Osteocyte (in vitro differentiated cells): ENCODE measurements at regions not wholly inside any gene's neighbourhood (a gene's known extent, or its start where the extent isn't known, plus 50 kb on each side); places are given as distances from the start of the nearest gene placed in this dataset.

Experiments
- DNase-seq: peaks from one replicate; pipeline ENCODE4 v3.0.0; 2021; ENCODE audit warnings: mixed read lengths; ENCODE audit not compliant: unreplicated experiment; ENCODE audit errors: extremely low spot score
- H3K27ac Mint-ChIP-seq: one replicate; pipeline ENCODE4 v1.8.0; 2021; ENCODE audit warnings: mild to moderate bottlenecking, mixed read lengths; ENCODE audit not compliant: unreplicated experiment
- H3K27me3 Mint-ChIP-seq: one replicate; pipeline ENCODE4 v1.8.0; 2021; ENCODE audit warnings: mixed read lengths; ENCODE audit not compliant: unreplicated experiment
- H3K36me3 Mint-ChIP-seq: one replicate; pipeline ENCODE4 v1.8.0; 2021; ENCODE audit warnings: mixed read lengths; ENCODE audit not compliant: unreplicated experiment
- H3K4me1 Mint-ChIP-seq: one replicate; pipeline ENCODE4 v1.8.0; 2021; ENCODE audit warnings: mixed read lengths; ENCODE audit not compliant: unreplicated experiment
- H3K4me3 Mint-ChIP-seq: one replicate; pipeline ENCODE4 v1.8.0; 2021; ENCODE audit warnings: mild to moderate bottlenecking, moderate library complexity, mixed read lengths; ENCODE audit not compliant: unreplicated experiment
- H3K9me3 Mint-ChIP-seq: one replicate; pipeline ENCODE4 v1.8.0; 2021; ENCODE audit warnings: mixed read lengths; ENCODE audit not compliant: unreplicated experiment
- TF ChIP-seq, protein P1 (sequence below): fragments of 200-600 bp; sonication (generic); IDR thresholded peaks from 2 replicates; pipeline ENCODE4 v1.5.0; 2021; ENCODE audit warnings: antibody characterized with exemption, mild to moderate bottlenecking, moderate library complexity

DNA sequence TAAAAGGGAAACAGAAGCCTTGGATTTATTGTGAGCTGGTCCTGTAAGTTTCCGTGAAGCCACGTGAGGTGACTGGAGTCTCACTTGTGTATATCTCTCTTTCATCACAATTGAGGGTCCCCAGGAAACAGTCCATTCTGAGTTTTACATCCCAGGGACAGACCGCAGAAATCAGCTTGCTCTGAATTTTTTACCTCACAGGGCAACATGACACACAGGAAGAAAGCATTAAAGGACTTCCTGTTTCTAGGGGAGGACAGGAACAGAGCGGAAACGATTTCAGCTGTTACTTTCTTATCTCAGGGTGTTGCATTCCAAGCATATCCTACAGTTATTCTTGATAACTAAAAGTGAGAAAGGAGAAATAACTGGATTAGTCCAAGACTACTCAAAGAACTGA lies 553.5 kb downstream of the TRAM1L1 start:
- Mint-ChIP-seq H3K4me1 (no peaks in the 10 kb centered on the region), H3K4me3 (no peak overlapping the region), H3K27me3 (no peaks in the 10 kb centered on the region), H3K27ac (no peak overlapping the region), H3K36me3 (no peaks in the 10 kb centered on the region), H3K9me3 (no peaks in the 10 kb centered on the region)
- DNase-seq: no peak
- TF ChIP-seq, protein P1, sequence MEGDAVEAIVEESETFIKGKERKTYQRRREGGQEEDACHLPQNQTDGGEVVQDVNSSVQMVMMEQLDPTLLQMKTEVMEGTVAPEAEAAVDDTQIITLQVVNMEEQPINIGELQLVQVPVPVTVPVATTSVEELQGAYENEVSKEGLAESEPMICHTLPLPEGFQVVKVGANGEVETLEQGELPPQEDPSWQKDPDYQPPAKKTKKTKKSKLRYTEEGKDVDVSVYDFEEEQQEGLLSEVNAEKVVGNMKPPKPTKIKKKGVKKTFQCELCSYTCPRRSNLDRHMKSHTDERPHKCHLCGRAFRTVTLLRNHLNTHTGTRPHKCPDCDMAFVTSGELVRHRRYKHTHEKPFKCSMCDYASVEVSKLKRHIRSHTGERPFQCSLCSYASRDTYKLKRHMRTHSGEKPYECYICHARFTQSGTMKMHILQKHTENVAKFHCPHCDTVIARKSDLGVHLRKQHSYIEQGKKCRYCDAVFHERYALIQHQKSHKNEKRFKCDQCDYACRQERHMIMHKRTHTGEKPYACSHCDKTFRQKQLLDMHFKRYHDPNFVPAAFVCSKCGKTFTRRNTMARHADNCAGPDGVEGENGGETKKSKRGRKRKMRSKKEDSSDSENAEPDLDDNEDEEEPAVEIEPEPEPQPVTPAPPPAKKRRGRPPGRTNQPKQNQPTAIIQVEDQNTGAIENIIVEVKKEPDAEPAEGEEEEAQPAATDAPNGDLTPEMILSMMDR: no peak

- Mint-ChIP-seq H3K36me3 (no peaks in the 10 kb centered on the region), H3K4me1 (no peaks in the 10 kb centered on the region), H3K27ac (no peak overlapping the region), H3K4me3 (no peak overlapping the region), H3K9me3 (no peaks in the 10 kb centered on the region), H3K27me3 (no peaks in the 10 kb centered on the region)
- DNase-seq: no peak
- TF ChIP-seq, protein P1: no peak
Observed at GRCh38 chr4:116531026-116531425, 554.4 kb downstream of the TRAM1L1 start.

- no peaks in the 10 kb centered on the region for H3K36me3 Mint-ChIP-seq
- H3K9me3 Mint-ChIP-seq: no peaks in the 10 kb centered on the region
- no peaks in the 10 kb centered on the region for H3K4me1 Mint-ChIP-seq
- H3K4me3 Mint-ChIP-seq: no peak overlapping the region
- DNase-seq: no peak
- no peak overlapping the region for H3K27ac Mint-ChIP-seq
- TF ChIP-seq, protein P1: no peak
- no peaks in the 10 kb centered on the region for H3K27me3 Mint-ChIP-seq
Observed at GRCh38 chr4:116530048-116530447, 555.3 kb downstream of the TRAM1L1 start.

DNA sequence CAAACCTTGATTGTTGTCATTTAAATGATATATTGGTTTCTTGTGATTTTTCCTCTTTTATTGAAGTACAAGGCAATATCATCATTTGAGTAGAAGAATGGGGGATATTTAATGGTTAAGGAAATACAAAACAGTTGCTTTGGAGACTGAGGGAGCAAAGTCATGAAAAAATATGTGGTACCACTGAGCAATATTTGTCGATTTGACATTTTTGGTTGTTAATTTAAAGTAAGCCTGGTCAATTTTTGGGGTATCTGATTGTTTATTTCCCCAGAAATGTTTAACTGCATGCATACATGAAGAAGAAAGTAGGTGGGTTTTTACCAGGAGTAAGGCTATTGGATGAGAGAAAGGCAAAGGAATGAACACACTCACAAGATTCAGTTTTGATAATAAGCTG lies 556.2 kb downstream of the TRAM1L1 start:
- H3K9me3 Mint-ChIP-seq: no peaks in the 10 kb centered on the region
- DNase-seq: no peak
- no peak overlapping the region for H3K4me3 Mint-ChIP-seq
- H3K4me1 Mint-ChIP-seq: no peaks in the 10 kb centered on the region
- H3K36me3 Mint-ChIP-seq: no peaks in the 10 kb centered on the region
- TF ChIP-seq, protein P1: no peak
- no peak overlapping the region for H3K27ac Mint-ChIP-seq
- no peaks in the 10 kb centered on the region for H3K27me3 Mint-ChIP-seq

- no peak overlapping the region for H3K4me3 Mint-ChIP-seq
- no peaks in the 10 kb centered on the region for H3K27me3 Mint-ChIP-seq
- H3K27ac Mint-ChIP-seq: no peak overlapping the region
- no peak for DNase-seq
- TF ChIP-seq, protein P1: no peak
- H3K36me3 Mint-ChIP-seq: no peaks in the 10 kb centered on the region
- no peaks in the 10 kb centered on the region for H3K4me1 Mint-ChIP-seq
- H3K9me3 Mint-ChIP-seq: peaks cover 5% of the 10 kb centered on the region
Observed at GRCh38 chr4:116522922-116523321, 562.5 kb downstream of the TRAM1L1 start.
